ENCODE measurements at regions not wholly inside any gene's neighbourhood (a gene's known extent, or its start where the extent isn't known, plus 50 kb on each side); places are given as distances from the start of the nearest gene placed in this dataset.

- TF ChIP-seq POLR2A (IDR thresholded peaks at IDR 0.05): no peak
- no peak for TF ChIP-seq CTCF (IDR thresholded peaks at IDR 0.05)
Observed at GRCh38 chr4:84407554-84408407, 91.3 kb downstream of the NKX6-1 start.
